H1 (cell line): ENCODE measurements at regions not wholly inside any gene's neighbourhood (a gene's known extent, or its start where the extent isn't known, plus 50 kb on each side); places are given as distances from the start of the nearest gene placed in this dataset.

Experiments
- CEBPB ChIP-seq: IDR thresholded peaks from 2 replicates; pipeline ENCODE4 v1.6.1; 2012; ENCODE audit warnings: low read depth, low read length
- CHD2 ChIP-seq: IDR thresholded peaks from 2 replicates; pipeline ENCODE4 v1.6.1; 2012; ENCODE audit warnings: low read length, improper control_type of control experiment
- GABPA ChIP-seq: IDR thresholded peaks from 2 replicates; pipeline ENCODE4 v1.6.1; 2011; ENCODE audit warnings: mild to moderate bottlenecking, low read length, moderate library complexity, borderline replicate concordance; ENCODE audit not compliant: insufficient read depth
- KDM4A ChIP-seq: IDR thresholded peaks from one replicate; pipeline ENCODE4 v1.7.1; 2012; ENCODE audit warnings: low read depth, mild to moderate bottlenecking, moderate library complexity, low read length, inconsistent platforms; ENCODE audit not compliant: severe bottlenecking
- NRF1 ChIP-seq: IDR thresholded peaks from 2 replicates; pipeline ENCODE4 v1.6.1; 2011; ENCODE audit warnings: mild to moderate bottlenecking, low read depth, low read length, improper control_type of control experiment
- SIX5 ChIP-seq: IDR thresholded peaks from 2 replicates; pipeline ENCODE4 v1.6.1; 2011; ENCODE audit warnings: mild to moderate bottlenecking, low read depth, low read length
- SP1 ChIP-seq: IDR thresholded peaks from 2 replicates; pipeline ENCODE4 v1.6.1; 2011; ENCODE audit warnings: low read depth, low read length

- TF ChIP-seq GABPA, result no peak
- no peak for TF ChIP-seq CHD2
- no peak for TF ChIP-seq SIX5
- no peak for TF ChIP-seq SP1
- no peak for TF ChIP-seq CEBPB
- TF ChIP-seq KDM4A, result no peak
- no peak for TF ChIP-seq NRF1
These were observed 376.6 kb upstream of the EMCN start (continued) for GRCh38 chr4:100894339-100894870.
